Astrocyte of the spinal cord (primary cell): ENCODE measurements at regions not wholly inside any gene's neighbourhood (a gene's known extent, or its start where the extent isn't known, plus 50 kb on each side); places are given as distances from the start of the nearest gene placed in this dataset.
"Not testable (repeated sequence)": the region's sequence is repeated elsewhere in the genome, so short reads cannot be mapped to it uniquely, and the experiment has no call there.

Experiments used
- DNase-seq: peaks from one replicate; pipeline ENCODE4 v3.0.0; 2011; ENCODE audit warnings: low read depth, low spot score
- H3K4me3 ChIP-seq: 2 replicates; pipeline ENCODE4 v1.5.1; 2011; ENCODE audit warnings: low read depth, mild to moderate bottlenecking, low read length, moderate library complexity
- in situ Hi-C: cut with HindIII; loops from 2 replicates; pipeline ENCODE4 v1.10.0; 2017; ENCODE audit warnings: low sequenced_read_pairs
- TF ChIP-seq, protein P1 (sequence below): IDR thresholded peaks from 2 replicates; pipeline ENCODE4 v1.5.1; 2012; ENCODE audit warnings: low read depth, mild to moderate bottlenecking, low read length, inconsistent platforms

DNA sequence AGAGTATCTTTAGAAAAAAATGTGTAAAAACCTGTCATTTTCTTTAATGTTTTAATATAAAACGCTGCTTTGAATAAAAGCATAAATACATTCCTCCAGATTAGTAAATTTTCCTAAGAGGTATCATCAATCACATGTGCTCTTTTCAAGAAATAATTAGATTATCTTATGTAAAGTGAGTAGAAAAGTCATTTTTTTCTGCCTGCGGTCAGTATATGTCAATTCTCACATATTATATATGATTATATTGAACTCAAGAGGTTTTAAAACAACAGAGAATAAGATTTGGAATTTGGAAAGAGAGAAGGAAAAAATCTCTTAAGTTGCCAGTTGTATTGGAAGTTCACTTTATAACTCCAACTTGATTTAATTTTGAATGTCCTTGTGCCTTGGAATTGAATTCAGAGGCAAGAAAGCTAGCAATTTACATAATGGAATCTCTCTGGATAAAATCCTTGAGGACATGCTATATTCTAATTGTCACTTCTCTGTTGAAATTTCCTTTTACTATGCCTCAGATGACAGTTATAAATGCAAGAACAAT lies 740.1 kb upstream of the SPRY2 start:
- DNase-seq: no peak
- no peak overlapping the region for H3K4me3 ChIP-seq
- in situ Hi-C loops: no loop called here
- TF ChIP-seq, protein P1, sequence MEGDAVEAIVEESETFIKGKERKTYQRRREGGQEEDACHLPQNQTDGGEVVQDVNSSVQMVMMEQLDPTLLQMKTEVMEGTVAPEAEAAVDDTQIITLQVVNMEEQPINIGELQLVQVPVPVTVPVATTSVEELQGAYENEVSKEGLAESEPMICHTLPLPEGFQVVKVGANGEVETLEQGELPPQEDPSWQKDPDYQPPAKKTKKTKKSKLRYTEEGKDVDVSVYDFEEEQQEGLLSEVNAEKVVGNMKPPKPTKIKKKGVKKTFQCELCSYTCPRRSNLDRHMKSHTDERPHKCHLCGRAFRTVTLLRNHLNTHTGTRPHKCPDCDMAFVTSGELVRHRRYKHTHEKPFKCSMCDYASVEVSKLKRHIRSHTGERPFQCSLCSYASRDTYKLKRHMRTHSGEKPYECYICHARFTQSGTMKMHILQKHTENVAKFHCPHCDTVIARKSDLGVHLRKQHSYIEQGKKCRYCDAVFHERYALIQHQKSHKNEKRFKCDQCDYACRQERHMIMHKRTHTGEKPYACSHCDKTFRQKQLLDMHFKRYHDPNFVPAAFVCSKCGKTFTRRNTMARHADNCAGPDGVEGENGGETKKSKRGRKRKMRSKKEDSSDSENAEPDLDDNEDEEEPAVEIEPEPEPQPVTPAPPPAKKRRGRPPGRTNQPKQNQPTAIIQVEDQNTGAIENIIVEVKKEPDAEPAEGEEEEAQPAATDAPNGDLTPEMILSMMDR: no peak

DNA sequence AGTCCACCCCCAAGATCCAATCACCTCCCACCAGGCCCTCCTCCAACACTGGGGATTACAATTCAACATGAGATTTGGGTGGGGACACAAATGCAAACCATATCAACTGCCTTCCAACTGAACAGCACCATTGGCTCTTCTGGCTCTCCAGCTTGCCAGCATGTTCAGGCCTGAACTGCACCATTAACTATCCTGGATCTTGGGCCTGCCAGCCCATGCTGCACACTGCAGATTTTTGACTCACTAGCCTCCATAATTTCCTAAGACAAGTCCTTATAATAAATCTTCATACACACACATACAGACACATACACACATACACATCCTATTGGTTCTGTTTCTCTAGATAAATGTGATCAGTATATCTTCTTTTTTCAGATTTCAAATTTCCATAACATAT lies 737.1 kb upstream of the SPRY2 start:
- DNase-seq: no peak
- in situ Hi-C loops: no loop called here
- TF ChIP-seq, protein P1: no peak
- H3K4me3 ChIP-seq: no peak overlapping the region

- in situ Hi-C loops, H3K4me3 ChIP-seq: not testable (repeated sequence)
These were observed 728.9 kb upstream of the SPRY2 start for GRCh38 chr13:81069822-81070221.

DNA sequence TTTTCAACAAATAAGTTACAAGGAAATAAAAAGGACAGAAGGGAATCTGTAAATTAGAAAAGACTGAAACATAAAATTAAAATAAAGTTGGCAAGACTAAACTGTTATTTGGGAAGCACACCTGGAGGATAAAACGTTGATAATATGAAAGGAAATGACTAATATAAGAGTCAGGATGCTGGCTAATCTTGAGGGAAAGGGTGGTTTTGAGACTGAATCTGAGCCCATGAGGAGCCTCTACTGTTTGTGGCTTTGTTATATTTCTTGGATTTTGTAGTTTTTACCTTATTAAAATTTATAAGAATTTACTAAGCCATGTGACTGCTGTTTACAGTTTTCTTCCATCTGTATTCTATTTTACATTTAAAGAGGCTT lies 718.0 kb upstream of the SPRY2 start:
- in situ Hi-C loops: no loop called here
- no peak overlapping the region for H3K4me3 ChIP-seq
- DNase-seq: peak; percentile 9
- TF ChIP-seq, protein P1: no peak

More at GRCh38 chr13:81069822-81070221, 728.9 kb upstream of the SPRY2 start:
- not testable (repeated sequence) for DNase-seq

DNA sequence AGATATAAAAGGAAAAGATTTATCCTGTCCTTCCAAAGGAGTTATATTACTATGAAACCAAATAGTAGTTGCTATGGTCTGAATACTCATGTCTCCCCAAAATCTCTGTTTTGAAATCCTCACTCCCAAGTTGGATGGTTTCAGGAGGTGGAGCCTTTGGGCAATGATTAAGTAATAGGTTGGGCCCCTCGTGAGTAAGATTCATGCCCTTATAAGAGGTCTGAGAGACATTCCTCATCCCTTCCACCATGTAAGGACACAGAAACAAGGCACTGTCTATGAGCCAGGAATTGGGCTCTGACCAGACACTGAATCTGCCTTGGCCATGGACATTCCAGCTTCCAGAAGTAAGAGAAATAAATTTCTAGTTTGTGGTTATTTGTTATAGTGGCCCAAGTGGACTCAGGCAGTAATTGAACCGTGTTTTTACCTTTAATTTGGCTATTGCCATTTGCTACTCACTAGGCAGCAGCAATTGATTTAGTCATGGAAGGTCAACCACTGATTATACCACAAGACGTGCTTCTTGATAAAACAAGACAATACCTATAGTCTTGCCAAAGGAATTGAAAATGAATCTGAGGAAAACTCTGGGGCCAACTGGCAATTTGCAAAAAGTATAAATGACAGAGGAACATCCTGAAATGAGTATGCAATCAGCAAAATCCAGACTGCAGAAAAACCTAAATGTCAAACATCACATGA lies 717.4 kb upstream of the SPRY2 start:
- DNase-seq: no peak
- TF ChIP-seq, protein P1: no peak
- in situ Hi-C loops: no loop called here
- no peak overlapping the region for H3K4me3 ChIP-seq

DNA sequence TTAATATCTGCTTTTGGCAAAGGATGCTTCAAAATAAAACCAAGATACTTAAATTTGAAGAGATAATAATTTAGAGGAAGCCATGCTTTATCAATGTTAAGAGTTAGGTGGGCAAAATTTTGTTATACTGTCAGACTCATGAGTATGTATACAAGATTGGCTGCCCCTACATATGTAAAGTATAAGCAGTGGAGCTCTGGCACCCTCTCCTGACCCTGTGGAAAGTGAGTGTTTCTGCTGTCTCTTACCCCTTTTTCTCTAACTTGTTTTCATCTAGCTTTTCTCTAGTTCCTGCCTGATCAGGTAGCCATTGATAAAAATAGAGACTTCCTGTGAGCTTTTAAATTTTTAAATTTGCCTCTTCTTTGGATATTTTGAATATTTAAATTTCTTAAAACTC lies 710.9 kb upstream of the SPRY2 start:
- TF ChIP-seq, protein P1: peak; percentile 12
- in situ Hi-C loops: no loop called here
- DNase-seq: no peak

DNA sequence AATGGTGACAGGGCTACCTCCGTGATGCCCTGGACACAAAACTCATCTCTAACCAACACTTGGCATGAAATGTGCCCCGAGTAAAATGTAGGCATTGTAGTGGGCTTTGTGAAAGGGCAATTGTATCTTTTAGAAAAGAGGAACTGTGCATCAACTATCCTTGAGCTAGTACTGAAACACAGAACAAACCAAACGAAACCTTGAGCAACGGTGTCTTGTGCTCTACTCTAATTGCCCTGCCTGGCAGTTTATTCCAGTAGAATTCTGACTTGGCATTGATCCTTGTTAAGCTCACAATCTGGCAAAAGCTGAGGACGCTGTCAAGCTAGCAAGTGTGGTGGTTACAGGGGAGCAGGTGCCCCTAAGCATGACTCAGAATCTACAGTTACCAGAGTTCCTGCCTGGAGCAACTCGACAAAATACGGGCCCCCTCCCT lies 707.1 kb upstream of the SPRY2 start:
- no peak overlapping the region for H3K4me3 ChIP-seq
- peak; percentile 19 for DNase-seq
- TF ChIP-seq, protein P1: no peak
- in situ Hi-C loops: no loop called here

More for the DNA sequence above, 710.9 kb upstream of the SPRY2 start:
- no peak overlapping the region for H3K4me3 ChIP-seq
